ENCODE measurements at regions not wholly inside any gene's neighbourhood (a gene's known extent, or its start where the extent isn't known, plus 50 kb on each side); places are given as distances from the start of the nearest gene placed in this dataset.

DNA sequence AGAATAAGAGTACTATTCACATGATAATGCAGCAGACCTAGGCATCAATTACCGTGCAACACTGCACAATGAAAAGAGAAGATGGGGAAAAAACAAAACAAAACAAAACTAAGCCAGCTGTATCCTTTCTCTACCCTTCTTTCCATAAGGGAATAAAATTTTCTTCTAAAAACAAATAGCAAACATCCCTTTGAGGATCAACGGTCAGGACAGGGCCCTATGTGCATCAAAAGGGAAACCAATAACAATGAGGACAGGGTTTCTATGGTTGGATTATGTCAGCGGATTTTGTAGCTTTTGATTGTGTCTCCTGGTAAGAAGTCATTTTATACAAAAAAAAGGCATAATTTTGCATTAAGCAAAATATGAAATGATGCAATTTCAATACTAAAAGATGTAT is 350.3 kb downstream of the SLC6A15 start:
- DNase-seq, result no peak
- H3K27me3 ChIP-seq, result no peaks in the 10 kb centered on the region
- 40 to 49% methylated on average over 3 of the region's 3 CpGs for WGBS, 2 donors
- FAIRE-seq, result no peak
- ATAC-seq, result no peak
- H3K36me3 ChIP-seq, result no peaks in the 10 kb centered on the region
- intact Hi-C loops (cut with DNase I), result no loop called here
- H3K4me3 ChIP-seq, result no peak overlapping the region
- TF ChIP-seq, protein P1, sequence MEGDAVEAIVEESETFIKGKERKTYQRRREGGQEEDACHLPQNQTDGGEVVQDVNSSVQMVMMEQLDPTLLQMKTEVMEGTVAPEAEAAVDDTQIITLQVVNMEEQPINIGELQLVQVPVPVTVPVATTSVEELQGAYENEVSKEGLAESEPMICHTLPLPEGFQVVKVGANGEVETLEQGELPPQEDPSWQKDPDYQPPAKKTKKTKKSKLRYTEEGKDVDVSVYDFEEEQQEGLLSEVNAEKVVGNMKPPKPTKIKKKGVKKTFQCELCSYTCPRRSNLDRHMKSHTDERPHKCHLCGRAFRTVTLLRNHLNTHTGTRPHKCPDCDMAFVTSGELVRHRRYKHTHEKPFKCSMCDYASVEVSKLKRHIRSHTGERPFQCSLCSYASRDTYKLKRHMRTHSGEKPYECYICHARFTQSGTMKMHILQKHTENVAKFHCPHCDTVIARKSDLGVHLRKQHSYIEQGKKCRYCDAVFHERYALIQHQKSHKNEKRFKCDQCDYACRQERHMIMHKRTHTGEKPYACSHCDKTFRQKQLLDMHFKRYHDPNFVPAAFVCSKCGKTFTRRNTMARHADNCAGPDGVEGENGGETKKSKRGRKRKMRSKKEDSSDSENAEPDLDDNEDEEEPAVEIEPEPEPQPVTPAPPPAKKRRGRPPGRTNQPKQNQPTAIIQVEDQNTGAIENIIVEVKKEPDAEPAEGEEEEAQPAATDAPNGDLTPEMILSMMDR (IDR thresholded peaks at IDR 0.05), result no peak
- H3K27ac ChIP-seq, result no peak overlapping the region
- no peaks in the 10 kb centered on the region for H3K9me3 ChIP-seq
- no peaks in the 10 kb centered on the region for H3K4me1 ChIP-seq

DNA sequence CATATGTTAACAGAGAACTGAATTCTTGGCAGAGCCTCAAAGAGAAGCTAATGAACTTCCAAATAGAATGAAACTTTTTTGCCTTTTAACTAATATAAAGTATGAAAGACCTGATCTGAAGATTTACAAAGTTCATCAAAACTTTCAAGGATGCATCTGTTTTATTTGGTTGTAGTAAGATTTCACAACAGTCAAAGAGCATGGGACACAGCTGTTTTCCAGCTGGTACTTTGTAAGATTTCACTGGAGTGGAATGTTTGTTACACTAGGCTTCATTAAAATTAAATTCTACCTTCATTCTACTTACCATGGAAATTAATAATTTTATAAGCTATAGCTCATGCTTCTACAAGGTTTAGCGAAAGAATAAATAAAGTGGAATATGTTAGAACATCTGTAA is 351.2 kb downstream of the SLC6A15 start:
- no peaks in the 10 kb centered on the region for H3K27me3 ChIP-seq
- no peak for FAIRE-seq
- ATAC-seq, result no peak
- 73 to 77% methylated on average over 1 of the region's 1 CpG for WGBS, 2 donors
- no peak for DNase-seq
- H3K4me1 ChIP-seq, result no peaks in the 10 kb centered on the region
- TF ChIP-seq, protein P1 (IDR thresholded peaks at IDR 0.05), result no peak
- no peaks in the 10 kb centered on the region for H3K9me3 ChIP-seq
- intact Hi-C loops (cut with DNase I), result no loop called here
- no peaks in the 10 kb centered on the region for H3K36me3 ChIP-seq
- H3K4me3 ChIP-seq, result no peak overlapping the region
- H3K27ac ChIP-seq, result no peak overlapping the region

DNA sequence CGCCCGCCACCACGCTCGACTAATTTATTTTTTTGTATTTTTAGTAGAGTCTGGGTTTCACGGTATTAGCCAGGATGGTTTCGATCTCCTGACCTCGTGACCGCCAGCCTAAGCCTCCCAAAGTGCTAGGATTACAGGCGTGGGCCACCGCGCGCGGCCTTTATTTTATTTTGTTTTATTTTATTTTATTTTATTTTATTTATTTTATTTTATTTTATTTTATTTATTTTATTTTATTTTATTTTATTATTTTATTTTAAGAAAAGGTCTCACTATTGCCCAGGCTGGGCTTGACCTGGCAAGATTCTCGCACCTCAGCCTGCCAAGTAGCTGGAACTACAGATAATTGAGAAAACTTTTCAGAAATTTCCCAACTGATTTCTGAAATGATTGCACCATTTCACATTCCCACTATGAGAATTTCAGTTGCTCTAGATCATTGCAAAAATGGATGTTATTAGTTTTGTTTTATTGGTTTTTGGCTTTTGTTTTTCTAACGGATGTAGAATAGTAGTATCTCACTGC is 358.3 kb downstream of the SLC6A15 start:
- Histone ChIP-seq H3K9me3 (no peaks in the 10 kb centered on the region), H3K4me3 (no peak overlapping the region), H3K27me3 (no peaks in the 10 kb centered on the region), H3K36me3 (no peaks in the 10 kb centered on the region), H3K4me1 (no peaks in the 10 kb centered on the region), H3K27ac (no peak overlapping the region)
- intact Hi-C loops (cut with DNase I), result no loop called here
- FAIRE-seq, result no peak
- WGBS, 2 donors, result 87 to 92% methylated on average over 15 of the region's 15 CpGs
- TF ChIP-seq, protein P1 (IDR thresholded peaks at IDR 0.05), result no peak
- no peak for DNase-seq
- ATAC-seq, result no peak

DNA sequence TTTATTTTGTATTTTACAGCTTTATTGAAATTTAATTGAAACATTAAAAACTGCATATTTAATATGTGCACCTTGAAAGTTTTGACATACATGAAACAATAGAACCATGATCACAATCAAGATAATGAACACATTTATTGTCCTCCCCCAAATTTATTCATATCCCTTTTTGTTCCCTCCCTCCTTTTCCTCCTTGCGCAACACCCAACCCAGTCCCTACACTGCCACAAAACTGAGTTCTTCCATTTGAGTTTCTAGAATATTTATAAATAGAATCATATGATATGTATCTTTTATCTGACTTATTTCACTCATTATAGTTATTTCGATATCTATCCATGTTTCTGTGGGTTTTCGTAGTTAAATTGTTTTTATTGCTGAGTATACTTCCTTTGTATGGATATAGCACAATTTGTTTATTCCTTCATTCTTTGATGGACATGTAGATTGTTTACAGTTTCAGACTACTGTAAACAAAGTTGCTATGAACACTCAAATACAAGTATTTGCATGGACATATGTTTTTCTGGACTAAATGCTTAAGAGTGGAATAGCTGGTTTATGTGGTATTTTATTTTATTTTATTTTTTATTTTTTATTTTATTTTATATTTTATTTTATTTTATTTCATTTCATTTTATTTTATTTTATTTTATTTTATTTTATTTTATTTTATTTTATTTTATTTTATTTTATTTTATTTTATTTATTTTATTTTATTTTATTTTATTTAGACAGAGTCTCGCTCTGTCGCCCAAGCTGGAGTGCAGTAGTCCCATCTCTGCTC is 359.1 kb downstream of the SLC6A15 start:
- DNase-seq (no peak), ATAC-seq (no peak), FAIRE-seq (peak; percentile 79)
- TF ChIP-seq, protein P1 (IDR thresholded peaks at IDR 0.05), result no peak
- H3K9me3 ChIP-seq, result no peaks in the 10 kb centered on the region
- intact Hi-C loops (cut with DNase I), result no loop called here
- H3K36me3 ChIP-seq, result no peaks in the 10 kb centered on the region
- H3K27ac ChIP-seq, result no peak overlapping the region
- no peaks in the 10 kb centered on the region for H3K27me3 ChIP-seq
- no peaks in the 10 kb centered on the region for H3K4me1 ChIP-seq
- 85 to 94% methylated on average over 5 of the region's 5 CpGs for WGBS, 2 donors
- H3K4me3 ChIP-seq, result no peak overlapping the region

DNA sequence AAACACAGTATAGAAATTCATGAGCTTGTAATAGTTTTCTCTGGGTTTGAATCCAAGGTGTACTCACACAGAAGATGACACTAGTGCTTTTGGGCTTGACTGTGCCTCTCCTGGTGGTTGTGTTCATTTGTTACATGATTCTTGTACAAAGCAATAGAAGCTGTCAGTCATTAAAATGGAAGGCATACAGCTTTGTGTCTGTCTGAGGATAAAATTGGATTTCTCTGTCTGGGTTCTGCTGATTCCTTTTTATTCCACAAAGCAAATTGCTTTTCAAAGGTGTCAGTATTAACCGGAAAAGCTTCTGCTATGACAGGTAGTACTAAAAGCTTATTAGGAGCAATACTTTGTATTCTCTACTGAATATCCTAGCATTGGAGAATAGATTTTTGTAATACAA is 361.2 kb downstream of the SLC6A15 start:
- TF ChIP-seq, protein P1 (IDR thresholded peaks at IDR 0.05), result no peak
- no peak for DNase-seq
- no peak for ATAC-seq
- WGBS, 2 donors, result 81 to 82% methylated on average over 1 of the region's 1 CpG
- Histone ChIP-seq H3K4me3 (no peak overlapping the region), H3K36me3 (no peaks in the 10 kb centered on the region), H3K27ac (no peak overlapping the region), H3K9me3 (no peaks in the 10 kb centered on the region), H3K27me3 (no peaks in the 10 kb centered on the region), H3K4me1 (no peaks in the 10 kb centered on the region)
- FAIRE-seq, result no peak
- intact Hi-C loops (cut with DNase I), result no loop called here

Data from pancreas (tissue), 10 donors.